OCI-LY7 (cell line): ENCODE measurements at regions not wholly inside any gene's neighbourhood (a gene's known extent, or its start where the extent isn't known, plus 50 kb on each side); places are given as distances from the start of the nearest gene placed in this dataset.

Experiments
- BruUV-seq: library from RNA; stranded (reverse); fragments of 400-500 nt; replicated peaks from 2 replicates; lab custom pipeline; 2021; lab: Mats Ljungman, UMichigan
- CTCF ChIA-PET: fragments of 300-600 bp; sonication (Branson Sonifier 250); formaldehyde crosslinking; loops from one replicate; lab custom pipeline; 2022; ENCODE audit warnings: antibody characterized with exemption; ENCODE audit not compliant: unreplicated experiment; lab: Charles Lee
- POLR2A ChIA-PET: fragments of 300-600 bp; sonication (Branson Sonifier 250); formaldehyde crosslinking; loops from one replicate; lab custom pipeline; 2022; ENCODE audit warnings: antibody characterized with exemption; lab: Charles Lee
- DNase-seq: peaks from one replicate; pipeline ENCODE4 v3.0.0-alpha.2; 2015; ENCODE audit warnings: low spot score
- H2AFZ ChIP-seq: fragments of 200-600 bp; sonication (generic), shearing (Covaris generic); 2 replicates; pipeline ENCODE4 v1.6.1; 2014; ENCODE audit warnings: mild to moderate bottlenecking, antibody characterized with exemption, low read length, moderate library complexity
- H3K27ac ChIP-seq: fragments of 200-600 bp; sonication (generic); 2 replicates; pipeline ENCODE4 v1.5.1; 2014; ENCODE audit warnings: mixed run types, low read depth, mild to moderate bottlenecking, moderate library complexity, low read length, inconsistent platforms; ENCODE audit not compliant: poor library complexity, severe bottlenecking
- H3K36me3 ChIP-seq: fragments of 200-600 bp; sonication (generic); 2 replicates; pipeline ENCODE4 v1.6.1; 2014; ENCODE audit warnings: mild to moderate bottlenecking, antibody characterized with exemption, low read length, moderate library complexity, mixed read lengths; ENCODE audit not compliant: insufficient read depth
- H3K4me1 ChIP-seq: fragments of 200-600 bp; sonication (generic); 2 replicates; pipeline ENCODE4 v1.5.1; 2014; ENCODE audit warnings: mild to moderate bottlenecking, low read length; ENCODE audit not compliant: insufficient read depth, poor library complexity, severe bottlenecking
- H3K4me2 ChIP-seq: fragments of 200-600 bp; sonication (generic); 2 replicates; pipeline ENCODE4 v1.6.1; 2014; ENCODE audit warnings: mild to moderate bottlenecking, low read length
- H3K4me3 ChIP-seq: fragments of 200-600 bp; sonication (generic); 2 replicates; pipeline ENCODE4 v1.5.1; 2014; ENCODE audit warnings: mild to moderate bottlenecking, low read depth, low read length; ENCODE audit not compliant: poor library complexity, severe bottlenecking
- H3K79me2 ChIP-seq: fragments of 200-600 bp; sonication (generic); 2 replicates; pipeline ENCODE4 v1.6.1; 2016; ENCODE audit warnings: low read depth, mild to moderate bottlenecking, low read length, moderate library complexity, mixed read lengths; ENCODE audit not compliant: insufficient read depth
- H3K9me2 ChIP-seq: fragments of 200-600 bp; sonication (generic); 2 replicates; pipeline ENCODE4 v1.6.1; 2016; ENCODE audit warnings: mild to moderate bottlenecking, low read length, mixed read lengths; ENCODE audit not compliant: insufficient read depth
- H3K9me3 ChIP-seq: fragments of 200-600 bp; sonication (generic); 2 replicates; pipeline ENCODE4 v1.6.1; 2014; ENCODE audit warnings: mild to moderate bottlenecking, mixed run types, low read length, mixed read lengths
- H4K20me1 ChIP-seq: fragments of 200-600 bp; sonication (generic); 2 replicates; pipeline ENCODE4 v1.6.1; 2014; ENCODE audit warnings: mild to moderate bottlenecking, antibody characterized with exemption, low read length, moderate library complexity, mixed read lengths; ENCODE audit not compliant: insufficient read depth
- CTCF ChIP-seq: fragments of 200-600 bp; sonication (generic); conservative IDR thresholded peaks from 2 replicates; pipeline ENCODE4 v1.5.1; 2014; ENCODE audit warnings: mild to moderate bottlenecking, antibody characterized with exemption, low read length, moderate library complexity, mixed read lengths
- EZH2phosphoT487 ChIP-seq: fragments of 200-600 bp; sonication (generic); IDR thresholded peaks from 2 replicates; pipeline ENCODE4 v1.6.1; 2018; ENCODE audit warnings: low read depth, borderline replicate concordance, mild to moderate bottlenecking, mixed run types, antibody characterized with exemption, low read length, moderate library complexity, mixed read lengths
- intact Hi-C: fragments of 100-400 bp; cut with micrococcal nuclease; formaldehyde crosslinking; loops from one replicate; pipeline ENCODE4 v1.10.0; 2022; ENCODE audit not compliant: unreplicated experiment

- Histone ChIP-seq H3K9me2 (no peaks in the 10 kb centered on the region), H3K4me3 (no peak overlapping the region), H3K36me3 (no peaks in the 10 kb centered on the region), H3K4me2 (no peak overlapping the region), H3K4me1 (no peaks in the 10 kb centered on the region), H3K79me2 (no peaks in the 10 kb centered on the region), H3K9me3 (no peaks in the 10 kb centered on the region), H2AFZ (no peak overlapping the region), H4K20me1 (no peaks in the 10 kb centered on the region), H3K27ac (no peak overlapping the region)
- intact Hi-C loops = no loop called here
- TF ChIP-seq EZH2phosphoT487 (no peak), CTCF (no peak)
- no peak for DNase-seq
- no TSS peak for BruUV-seq
- ChIA-PET CTCF (no interaction called here), POLR2A (interaction anchor here (1.0 kb wide), 1 partner anchor 14 kb away, joined by 3 read pairs; no protein-coding TSS in a partner anchor)
Measured at GRCh38 chr6:134525190-134525868, 207.4 kb upstream of the SGK1 start.

- intact Hi-C loops = no loop called here
- Histone ChIP-seq H3K27ac (no peak overlapping the region), H3K79me2 (no peaks in the 10 kb centered on the region), H3K4me2 (no peak overlapping the region), H4K20me1 (no peaks in the 10 kb centered on the region), H3K9me3 (no peaks in the 10 kb centered on the region), H2AFZ (no peak overlapping the region), H3K4me1 (peaks cover 4% of the 10 kb centered on the region), H3K4me3 (no peak overlapping the region), H3K36me3 (no peaks in the 10 kb centered on the region), H3K9me2 (no peaks in the 10 kb centered on the region)
- CTCF ChIA-PET = no interaction called here
- TF ChIP-seq CTCF (no peak), EZH2phosphoT487 (no peak)
- no peak for DNase-seq
- POLR2A ChIA-PET = interaction anchor here (0.6 to 1.8 kb wide), 4 partner anchors 9 to 1165 kb away, joined by 3 to 5 read pairs (median 4); no protein-coding TSS in a partner anchor
- BruUV-seq = no TSS peak
Measured at GRCh38 chr6:134523903-134524650, 206.2 kb upstream of the SGK1 start.
